ENCODE measurements at regions not wholly inside any gene's neighbourhood (a gene's known extent, or its start where the extent isn't known, plus 50 kb on each side); places are given as distances from the start of the nearest gene placed in this dataset.
"Not testable (repeated sequence)": the region's sequence is repeated elsewhere in the genome, so short reads cannot be mapped to it uniquely, and the experiment has no call there.

- ATAC-seq (replicated peaks): no peak
- peaks cover 11% of the 10 kb centered on the region for H3K9me3 Mint-ChIP-seq
- no peaks in the 10 kb centered on the region for H3K4me1 Mint-ChIP-seq
- no peaks in the 10 kb centered on the region for H3K27me3 Mint-ChIP-seq
- no peak overlapping the region for H3K27ac Mint-ChIP-seq
- H3K4me3 Mint-ChIP-seq: no peak overlapping the region
- H3K36me3 Mint-ChIP-seq (ENCODE audit: low read depth): no peaks in the 10 kb centered on the region
Observed at GRCh38 chr13:54263868-54264267, 1235.3 kb downstream of the OLFM4 start.

- not testable (repeated sequence) for H3K27ac Mint-ChIP-seq; H3K4me1 Mint-ChIP-seq; H3K4me3 Mint-ChIP-seq; ATAC-seq (replicated peaks); H3K36me3 Mint-ChIP-seq (ENCODE audit: low read depth); H3K27me3 Mint-ChIP-seq
- peaks cover 16% of the 10 kb centered on the region for H3K9me3 Mint-ChIP-seq
Observed at GRCh38 chr13:54267253-54267668, 1238.6 kb downstream of the OLFM4 start.

GRCh38 chr13:54268013-54268695 is 1239.5 kb downstream of the OLFM4 start:
- not testable (repeated sequence) for H3K27me3 Mint-ChIP-seq; ATAC-seq (replicated peaks); H3K36me3 Mint-ChIP-seq (ENCODE audit: low read depth); H3K27ac Mint-ChIP-seq; H3K4me1 Mint-ChIP-seq; H3K4me3 Mint-ChIP-seq
- peaks cover 16% of the 10 kb centered on the region for H3K9me3 Mint-ChIP-seq

- Mint-ChIP-seq H3K36me3 (ENCODE audit: low read depth) (no peaks in the 10 kb centered on the region), H3K27me3 (no peaks in the 10 kb centered on the region), H3K27ac (no peak overlapping the region), H3K4me1 (no peaks in the 10 kb centered on the region), H3K4me3 (no peak overlapping the region), H3K9me3 (peaks cover 26% of the 10 kb centered on the region)
- ATAC-seq (replicated peaks): no peak
Observed at GRCh38 chr13:54287062-54287764, 1258.6 kb downstream of the OLFM4 start.

GRCh38 chr13:54301085-54301484 is 1272.5 kb downstream of the OLFM4 start:
- no peak for ATAC-seq (replicated peaks)
- Mint-ChIP-seq H3K9me3 (peaks cover 39% of the 10 kb centered on the region), H3K36me3 (ENCODE audit: low read depth) (no peaks in the 10 kb centered on the region), H3K27me3 (no peaks in the 10 kb centered on the region), H3K4me1 (no peaks in the 10 kb centered on the region), H3K4me3 (no peak overlapping the region), H3K27ac (no peak overlapping the region)

GRCh38 chr13:54305377-54305776 is 1276.8 kb downstream of the OLFM4 start:
- no peaks in the 10 kb centered on the region for H3K4me1 Mint-ChIP-seq
- ATAC-seq (replicated peaks): no peak
- H3K9me3 Mint-ChIP-seq: peaks cover 25% of the 10 kb centered on the region
- no peak overlapping the region for H3K27ac Mint-ChIP-seq
- no peaks in the 10 kb centered on the region for H3K27me3 Mint-ChIP-seq
- H3K36me3 Mint-ChIP-seq (ENCODE audit: low read depth): no peaks in the 10 kb centered on the region
- H3K4me3 Mint-ChIP-seq: no peak overlapping the region

- Mint-ChIP-seq H3K9me3 (peaks cover 10% of the 10 kb centered on the region), H3K36me3 (ENCODE audit: low read depth) (no peaks in the 10 kb centered on the region), H3K27ac (no peak overlapping the region), H3K27me3 (no peaks in the 10 kb centered on the region), H3K4me1 (no peaks in the 10 kb centered on the region), H3K4me3 (no peak overlapping the region)
- no peak for ATAC-seq (replicated peaks)
Observed at GRCh38 chr13:54312885-54313284, 1284.3 kb downstream of the OLFM4 start.

- H3K36me3 Mint-ChIP-seq (ENCODE audit: low read depth): no peaks in the 10 kb centered on the region
Observed at GRCh38 chr13:54317722-54318121, 1289.1 kb downstream of the OLFM4 start.

GRCh38 chr13:54337540-54337939 is 1308.9 kb downstream of the OLFM4 start:
- H3K4me3 Mint-ChIP-seq: no peak overlapping the region
- peaks cover 25% of the 10 kb centered on the region for H3K9me3 Mint-ChIP-seq
- H3K4me1 Mint-ChIP-seq: no peaks in the 10 kb centered on the region

More at GRCh38 chr13:54317722-54318121, 1289.1 kb downstream of the OLFM4 start:
- Mint-ChIP-seq H3K9me3 (peaks cover 17% of the 10 kb centered on the region), H3K27me3 (no peaks in the 10 kb centered on the region), H3K27ac (no peak overlapping the region), H3K4me3 (no peak overlapping the region), H3K4me1 (no peaks in the 10 kb centered on the region)
- ATAC-seq (replicated peaks): no peak

GRCh38 chr13:54347531-54347930 is 1318.9 kb downstream of the OLFM4 start:
- H3K27ac Mint-ChIP-seq: no peak overlapping the region
- ATAC-seq (replicated peaks): no peak
- no peaks in the 10 kb centered on the region for H3K27me3 Mint-ChIP-seq
- H3K4me3 Mint-ChIP-seq: no peak overlapping the region
- no peaks in the 10 kb centered on the region for H3K36me3 Mint-ChIP-seq (ENCODE audit: low read depth)
- H3K4me1 Mint-ChIP-seq: no peaks in the 10 kb centered on the region
- peaks cover 5% of the 10 kb centered on the region for H3K9me3 Mint-ChIP-seq

More at GRCh38 chr13:54337540-54337939, 1308.9 kb downstream of the OLFM4 start:
- ATAC-seq (replicated peaks): no peak
- Mint-ChIP-seq H3K27me3 (no peaks in the 10 kb centered on the region), H3K27ac (no peak overlapping the region), H3K36me3 (ENCODE audit: low read depth) (no peaks in the 10 kb centered on the region)

- no peaks in the 10 kb centered on the region for H3K36me3 Mint-ChIP-seq (ENCODE audit: low read depth)
- no peaks in the 10 kb centered on the region for H3K27me3 Mint-ChIP-seq
- no peaks in the 10 kb centered on the region for H3K4me1 Mint-ChIP-seq
- H3K4me3 Mint-ChIP-seq: no peak overlapping the region
- ATAC-seq (replicated peaks): no peak
- H3K27ac Mint-ChIP-seq: no peak overlapping the region
- no peaks in the 10 kb centered on the region for H3K9me3 Mint-ChIP-seq
Observed at GRCh38 chr13:54356209-54356608, 1327.6 kb downstream of the OLFM4 start.

GRCh38 chr13:54356849-54357248 is 1328.2 kb downstream of the OLFM4 start:
- H3K36me3 Mint-ChIP-seq (ENCODE audit: low read depth): no peaks in the 10 kb centered on the region
- H3K4me3 Mint-ChIP-seq: no peak overlapping the region
- no peak overlapping the region for H3K27ac Mint-ChIP-seq
- no peaks in the 10 kb centered on the region for H3K9me3 Mint-ChIP-seq
- H3K27me3 Mint-ChIP-seq: no peaks in the 10 kb centered on the region
- no peaks in the 10 kb centered on the region for H3K4me1 Mint-ChIP-seq
- no peak for ATAC-seq (replicated peaks)

GRCh38 chr13:54357284-54357933 is 1328.8 kb downstream of the OLFM4 start:
- ATAC-seq (replicated peaks): no peak
- H3K9me3 Mint-ChIP-seq: no peaks in the 10 kb centered on the region
- H3K4me3 Mint-ChIP-seq: no peak overlapping the region
- no peaks in the 10 kb centered on the region for H3K36me3 Mint-ChIP-seq (ENCODE audit: low read depth)
- no peaks in the 10 kb centered on the region for H3K4me1 Mint-ChIP-seq
- no peaks in the 10 kb centered on the region for H3K27me3 Mint-ChIP-seq
- no peak overlapping the region for H3K27ac Mint-ChIP-seq

GRCh38 chr13:54361460-54361859 is 1332.8 kb downstream of the OLFM4 start:
- no peaks in the 10 kb centered on the region for H3K4me1 Mint-ChIP-seq
- no peaks in the 10 kb centered on the region for H3K27me3 Mint-ChIP-seq
- no peak overlapping the region for H3K27ac Mint-ChIP-seq
- peaks cover 4% of the 10 kb centered on the region for H3K9me3 Mint-ChIP-seq
- no peak for ATAC-seq (replicated peaks)
- no peaks in the 10 kb centered on the region for H3K36me3 Mint-ChIP-seq (ENCODE audit: low read depth)
- H3K4me3 Mint-ChIP-seq: no peak overlapping the region

GRCh38 chr13:54366728-54367127 is 1338.1 kb downstream of the OLFM4 start:
- no peak overlapping the region for H3K27ac Mint-ChIP-seq

More at GRCh38 chr13:54366728-54367127, 1338.1 kb downstream of the OLFM4 start:
- no peak overlapping the region for H3K4me3 Mint-ChIP-seq
- ATAC-seq (replicated peaks): no peak
- no peaks in the 10 kb centered on the region for H3K4me1 Mint-ChIP-seq
- no peaks in the 10 kb centered on the region for H3K36me3 Mint-ChIP-seq (ENCODE audit: low read depth)
- H3K9me3 Mint-ChIP-seq: peaks cover 20% of the 10 kb centered on the region
- no peaks in the 10 kb centered on the region for H3K27me3 Mint-ChIP-seq

All from activated T-helper 17 cell treated with anti-CD3 and anti-CD28 coated beads, Interleukin-2, amount 50 U/mL, for 72 hours (primary cell).